ENCODE measurements at regions not wholly inside any gene's neighbourhood (a gene's known extent, or its start where the extent isn't known, plus 50 kb on each side); places are given as distances from the start of the nearest gene placed in this dataset.

DNA sequence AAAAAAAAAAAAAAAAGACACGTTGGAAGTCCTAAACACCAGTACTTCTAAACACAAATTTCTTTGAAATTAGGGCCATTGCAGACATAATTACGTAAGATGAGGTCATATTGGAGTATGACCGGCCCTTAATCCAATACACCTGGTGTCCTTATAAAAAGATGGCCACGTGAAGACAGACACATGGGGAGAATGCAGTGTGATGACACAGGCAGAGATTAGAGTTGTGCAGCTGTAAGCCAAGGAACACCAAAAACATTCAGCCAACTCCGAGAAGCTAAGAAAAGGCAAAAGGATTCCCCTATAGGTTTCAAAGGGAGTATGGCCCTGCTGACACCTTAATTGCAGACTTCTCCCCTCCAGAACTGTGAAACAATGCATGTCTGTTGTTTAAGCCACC is 379.0 kb upstream of the PDZRN3 start:
- TF ChIP-seq RAD21 (IDR thresholded peaks at IDR 0.05; ENCODE audit: low read depth) = no peak
- TF ChIP-seq FOXM1 (IDR thresholded peaks at IDR 0.05; ENCODE audit: borderline replicate concordance, low read depth) = no peak
- TF ChIP-seq NFIC (IDR thresholded peaks at IDR 0.05) = no peak
- no peak for TF ChIP-seq ZBTB7A (IDR thresholded peaks at IDR 0.05; ENCODE audit: low read depth)
- TF ChIP-seq CREB1 (IDR thresholded peaks at IDR 0.05; ENCODE audit: low read depth) = no peak
- TF ChIP-seq, protein P1, sequence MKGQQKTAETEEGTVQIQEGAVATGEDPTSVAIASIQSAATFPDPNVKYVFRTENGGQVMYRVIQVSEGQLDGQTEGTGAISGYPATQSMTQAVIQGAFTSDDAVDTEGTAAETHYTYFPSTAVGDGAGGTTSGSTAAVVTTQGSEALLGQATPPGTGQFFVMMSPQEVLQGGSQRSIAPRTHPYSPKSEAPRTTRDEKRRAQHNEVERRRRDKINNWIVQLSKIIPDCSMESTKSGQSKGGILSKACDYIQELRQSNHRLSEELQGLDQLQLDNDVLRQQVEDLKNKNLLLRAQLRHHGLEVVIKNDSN (IDR thresholded peaks at IDR 0.05) = no peak
- TF ChIP-seq EGR1 (IDR thresholded peaks at IDR 0.05) = no peak
- TF ChIP-seq TCF12 (IDR thresholded peaks at IDR 0.05; ENCODE audit: low read depth) = no peak
- no peak for TF ChIP-seq YY1 (IDR thresholded peaks at IDR 0.05; ENCODE audit: low read depth)

DNA sequence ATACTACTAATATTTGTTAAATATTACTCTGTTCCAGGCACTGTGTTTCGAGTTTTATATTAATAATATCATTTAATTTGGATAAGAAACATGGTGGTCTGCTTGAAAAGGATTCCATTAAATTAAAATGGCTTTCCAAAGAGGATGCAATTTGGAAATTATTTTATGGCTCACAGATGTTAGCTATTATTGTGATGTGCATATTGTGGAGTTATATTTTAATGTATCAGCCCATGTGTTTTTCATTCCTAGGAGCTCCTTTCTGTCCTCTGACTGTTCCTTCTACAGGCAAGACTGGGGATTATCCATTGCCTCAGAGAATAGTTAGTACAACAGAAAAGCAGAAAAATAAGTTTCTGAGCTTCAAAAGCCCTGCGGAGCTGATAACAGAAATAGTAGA is 376.7 kb upstream of the PDZRN3 start:
- TF ChIP-seq RAD21 (IDR thresholded peaks at IDR 0.05; ENCODE audit: low read depth) (no peak), TCF12 (IDR thresholded peaks at IDR 0.05; ENCODE audit: low read depth) (no peak), EGR1 (IDR thresholded peaks at IDR 0.05) (no peak)

DNA sequence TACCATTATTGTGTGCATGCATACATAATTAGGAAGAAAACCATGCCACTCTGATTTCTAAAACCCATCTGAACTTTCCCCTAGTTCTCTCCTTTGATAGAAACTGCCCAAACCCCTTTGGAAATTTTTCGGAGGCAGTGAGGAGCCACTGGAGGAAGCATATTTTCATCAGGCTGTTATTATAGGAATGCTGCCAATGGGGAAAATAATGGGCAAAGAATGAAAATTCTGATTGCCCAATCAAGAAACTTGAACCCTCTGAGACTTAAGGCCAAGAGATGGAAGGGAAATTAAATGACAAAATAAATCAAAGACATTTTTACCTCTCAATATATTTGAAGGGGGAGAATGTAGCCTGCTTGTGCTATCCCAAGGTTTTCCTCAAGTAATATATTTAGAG is 376.0 kb upstream of the PDZRN3 start:
- TF ChIP-seq EP300 (IDR thresholded peaks at IDR 0.05; ENCODE audit: borderline replicate concordance) = no peak
- TF ChIP-seq CEBPB (IDR thresholded peaks at IDR 0.05) = no peak
- TF ChIP-seq, protein P2, sequence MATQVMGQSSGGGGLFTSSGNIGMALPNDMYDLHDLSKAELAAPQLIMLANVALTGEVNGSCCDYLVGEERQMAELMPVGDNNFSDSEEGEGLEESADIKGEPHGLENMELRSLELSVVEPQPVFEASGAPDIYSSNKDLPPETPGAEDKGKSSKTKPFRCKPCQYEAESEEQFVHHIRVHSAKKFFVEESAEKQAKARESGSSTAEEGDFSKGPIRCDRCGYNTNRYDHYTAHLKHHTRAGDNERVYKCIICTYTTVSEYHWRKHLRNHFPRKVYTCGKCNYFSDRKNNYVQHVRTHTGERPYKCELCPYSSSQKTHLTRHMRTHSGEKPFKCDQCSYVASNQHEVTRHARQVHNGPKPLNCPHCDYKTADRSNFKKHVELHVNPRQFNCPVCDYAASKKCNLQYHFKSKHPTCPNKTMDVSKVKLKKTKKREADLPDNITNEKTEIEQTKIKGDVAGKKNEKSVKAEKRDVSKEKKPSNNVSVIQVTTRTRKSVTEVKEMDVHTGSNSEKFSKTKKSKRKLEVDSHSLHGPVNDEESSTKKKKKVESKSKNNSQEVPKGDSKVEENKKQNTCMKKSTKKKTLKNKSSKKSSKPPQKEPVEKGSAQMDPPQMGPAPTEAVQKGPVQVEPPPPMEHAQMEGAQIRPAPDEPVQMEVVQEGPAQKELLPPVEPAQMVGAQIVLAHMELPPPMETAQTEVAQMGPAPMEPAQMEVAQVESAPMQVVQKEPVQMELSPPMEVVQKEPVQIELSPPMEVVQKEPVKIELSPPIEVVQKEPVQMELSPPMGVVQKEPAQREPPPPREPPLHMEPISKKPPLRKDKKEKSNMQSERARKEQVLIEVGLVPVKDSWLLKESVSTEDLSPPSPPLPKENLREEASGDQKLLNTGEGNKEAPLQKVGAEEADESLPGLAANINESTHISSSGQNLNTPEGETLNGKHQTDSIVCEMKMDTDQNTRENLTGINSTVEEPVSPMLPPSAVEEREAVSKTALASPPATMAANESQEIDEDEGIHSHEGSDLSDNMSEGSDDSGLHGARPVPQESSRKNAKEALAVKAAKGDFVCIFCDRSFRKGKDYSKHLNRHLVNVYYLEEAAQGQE (IDR thresholded peaks at IDR 0.05; ENCODE audit: low read depth) = no peak
- TF ChIP-seq EGR1 (IDR thresholded peaks at IDR 0.05) = no peak
- TF ChIP-seq ZBTB7A (IDR thresholded peaks at IDR 0.05; ENCODE audit: low read depth) = no peak
- TF ChIP-seq NFIC (IDR thresholded peaks at IDR 0.05) = no peak
- TF ChIP-seq TEAD4 (IDR thresholded peaks at IDR 0.05) = no peak
- TF ChIP-seq TAF1 (IDR thresholded peaks at IDR 0.05; ENCODE audit: low read depth) = no peak
- no peak for TF ChIP-seq RAD21 (IDR thresholded peaks at IDR 0.05; ENCODE audit: low read depth)
- no peak for TF ChIP-seq TCF12 (IDR thresholded peaks at IDR 0.05; ENCODE audit: low read depth)
- TF ChIP-seq, protein P3, sequence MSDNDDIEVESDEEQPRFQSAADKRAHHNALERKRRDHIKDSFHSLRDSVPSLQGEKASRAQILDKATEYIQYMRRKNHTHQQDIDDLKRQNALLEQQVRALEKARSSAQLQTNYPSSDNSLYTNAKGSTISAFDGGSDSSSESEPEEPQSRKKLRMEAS (IDR thresholded peaks at IDR 0.05) = no peak
- TF ChIP-seq, protein P1 (IDR thresholded peaks at IDR 0.05) = no peak
- no peak for TF ChIP-seq CREB1 (IDR thresholded peaks at IDR 0.05; ENCODE audit: low read depth)

DNA sequence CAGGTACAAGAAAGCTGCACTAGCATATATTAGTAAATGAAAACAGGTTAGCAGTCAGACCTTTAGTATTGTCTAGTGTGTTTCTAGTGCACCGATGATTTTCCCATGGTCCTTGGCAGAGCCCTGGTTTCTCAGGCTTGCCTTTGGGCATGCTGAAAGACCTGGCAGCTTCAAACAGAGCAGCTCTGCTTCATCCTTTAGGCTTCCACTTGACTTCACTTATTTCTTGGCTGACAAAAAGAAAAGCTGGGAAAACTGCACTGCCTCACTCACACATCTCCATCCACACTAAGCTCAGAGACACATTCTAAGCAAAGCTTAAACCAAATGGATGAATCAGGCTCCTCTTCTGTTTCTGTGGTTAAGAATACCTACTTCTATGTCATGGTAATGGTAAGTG is 374.8 kb upstream of the PDZRN3 start:
- no peak for TF ChIP-seq TCF12 (IDR thresholded peaks at IDR 0.05; ENCODE audit: low read depth)
- no peak for TF ChIP-seq RAD21 (IDR thresholded peaks at IDR 0.05; ENCODE audit: low read depth)
- TF ChIP-seq CEBPB (IDR thresholded peaks at IDR 0.05) = no peak
- TF ChIP-seq, protein P2 (IDR thresholded peaks at IDR 0.05; ENCODE audit: low read depth) = no peak
- TF ChIP-seq EP300 (IDR thresholded peaks at IDR 0.05; ENCODE audit: borderline replicate concordance) = no peak
- no peak for TF ChIP-seq TAF1 (IDR thresholded peaks at IDR 0.05; ENCODE audit: low read depth)

DNA sequence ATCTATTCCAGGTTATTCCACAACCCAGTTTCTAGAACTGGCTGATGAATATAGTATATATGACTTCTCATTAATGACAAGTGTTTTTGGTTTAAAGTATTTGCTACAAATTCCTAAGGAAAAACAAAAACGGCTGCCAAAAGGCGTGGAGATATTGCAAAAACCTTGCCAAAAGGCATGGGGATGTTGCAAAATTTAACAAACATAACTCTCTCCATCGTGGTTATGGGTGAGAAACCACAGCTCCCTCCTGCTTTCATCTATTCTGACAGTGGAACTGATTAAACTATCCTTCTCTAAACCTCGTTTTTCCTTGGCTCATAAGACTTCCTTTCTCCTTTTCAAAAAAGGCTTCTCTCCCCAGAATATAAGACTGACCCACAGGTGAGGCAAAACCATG is 342.0 kb upstream of the PDZRN3 start:
- no peak for TF ChIP-seq TCF12 (IDR thresholded peaks at IDR 0.05; ENCODE audit: low read depth)
- TF ChIP-seq EP300 (IDR thresholded peaks at IDR 0.05; ENCODE audit: borderline replicate concordance) = no peak
- no peak for TF ChIP-seq TAF1 (IDR thresholded peaks at IDR 0.05; ENCODE audit: low read depth)
- no peak for TF ChIP-seq TEAD4 (IDR thresholded peaks at IDR 0.05)
- TF ChIP-seq, protein P2 (IDR thresholded peaks at IDR 0.05; ENCODE audit: low read depth) = no peak
- TF ChIP-seq, protein P3 (IDR thresholded peaks at IDR 0.05) = no peak
- no peak for TF ChIP-seq NFIC (IDR thresholded peaks at IDR 0.05)
- TF ChIP-seq ZBTB7A (IDR thresholded peaks at IDR 0.05; ENCODE audit: low read depth) = no peak
- TF ChIP-seq FOXM1 (IDR thresholded peaks at IDR 0.05; ENCODE audit: borderline replicate concordance, low read depth) = no peak
- TF ChIP-seq, protein P1 (IDR thresholded peaks at IDR 0.05) = no peak
- TF ChIP-seq YY1 (IDR thresholded peaks at IDR 0.05; ENCODE audit: low read depth) = no peak
- no peak for TF ChIP-seq EGR1 (IDR thresholded peaks at IDR 0.05)
- no peak for TF ChIP-seq CEBPB (IDR thresholded peaks at IDR 0.05)
- TF ChIP-seq RAD21 (IDR thresholded peaks at IDR 0.05; ENCODE audit: low read depth) = no peak
- no peak for TF ChIP-seq CREB1 (IDR thresholded peaks at IDR 0.05; ENCODE audit: low read depth)

Measured in Ishikawa (cell line).